GM18870 (cell line): ENCODE measurements at regions not wholly inside any gene's neighbourhood (a gene's known extent, or its start where the extent isn't known, plus 50 kb on each side); places are given as distances from the start of the nearest gene placed in this dataset.

ENCODE experiments used
- ATAC-seq: cut with Tn5 transposase; IDR thresholded peaks from one replicate; pipeline ENCODE4 v1.9.1; 2021; ENCODE audit warnings: moderate library complexity; ENCODE audit not compliant: unreplicated experiment

DNA sequence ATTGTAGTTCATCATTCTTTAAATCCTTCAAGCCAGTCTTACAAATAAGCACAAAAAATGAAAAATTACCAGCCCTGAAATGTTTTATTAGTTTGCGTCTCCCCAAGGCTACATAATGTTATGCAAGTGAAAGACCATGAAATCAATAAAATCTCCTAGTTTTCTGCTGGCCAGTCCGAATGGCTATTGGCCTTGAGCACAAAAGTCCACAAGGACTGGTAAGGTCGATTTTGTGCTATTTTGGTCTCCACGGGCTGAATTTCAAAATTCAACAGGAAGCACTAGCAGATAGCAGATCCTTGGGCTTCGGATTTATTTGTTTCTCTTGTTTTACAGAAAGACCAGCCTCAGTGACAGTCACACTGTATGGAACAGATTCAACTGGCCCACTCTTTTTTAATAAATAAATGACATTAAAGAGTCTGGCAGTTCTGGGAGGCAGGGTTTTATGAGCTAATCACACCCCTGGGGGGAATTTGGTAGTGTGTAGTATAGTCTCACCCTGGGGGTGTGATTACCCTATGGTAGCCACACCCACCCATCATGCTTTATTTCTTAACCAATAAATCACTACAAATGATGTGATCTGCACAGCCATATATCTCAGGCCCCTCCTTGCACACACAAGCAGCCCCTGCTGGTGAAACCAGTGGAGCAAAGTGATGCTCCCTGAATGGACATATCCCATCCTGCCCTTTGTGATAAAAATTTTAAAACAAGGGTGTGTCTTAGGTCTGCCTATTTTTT is 51.1 kb upstream of the TMEM33 start:
- ATAC-seq = no peak

DNA sequence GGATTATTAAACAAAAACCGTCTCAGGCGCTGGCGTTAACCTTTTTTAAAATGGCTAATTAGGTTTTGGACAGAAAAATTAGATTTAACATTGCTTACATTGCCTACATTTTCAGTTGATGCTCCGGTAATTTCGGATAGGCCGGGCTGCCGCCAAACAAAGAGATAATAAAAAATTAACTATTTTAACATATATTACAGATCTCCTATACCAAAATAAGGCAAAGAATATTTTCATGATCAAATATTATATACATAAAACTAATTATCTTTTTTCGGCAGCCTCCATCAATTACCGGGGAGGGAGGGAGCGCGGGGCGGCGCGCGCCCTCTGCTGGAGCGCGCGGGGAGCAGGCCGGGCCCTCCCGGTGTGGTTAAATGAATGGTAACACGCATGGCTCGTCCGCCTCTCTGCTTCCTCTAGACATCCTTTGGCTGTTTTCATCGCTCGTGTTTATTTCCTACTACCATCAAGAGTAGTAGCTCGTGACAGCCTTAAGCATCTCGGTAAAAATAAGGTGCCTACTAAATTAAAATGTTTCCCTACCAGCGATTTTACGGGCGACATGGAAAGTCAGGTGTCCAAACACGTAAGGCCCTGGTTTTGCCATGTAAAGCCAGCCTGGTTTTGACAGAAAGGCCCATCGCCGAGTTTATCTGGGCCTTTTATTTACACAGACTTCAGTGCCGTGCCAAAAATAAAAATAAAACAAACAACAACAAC is 52.4 kb upstream of the TMEM33 start:
- no peak for ATAC-seq

DNA sequence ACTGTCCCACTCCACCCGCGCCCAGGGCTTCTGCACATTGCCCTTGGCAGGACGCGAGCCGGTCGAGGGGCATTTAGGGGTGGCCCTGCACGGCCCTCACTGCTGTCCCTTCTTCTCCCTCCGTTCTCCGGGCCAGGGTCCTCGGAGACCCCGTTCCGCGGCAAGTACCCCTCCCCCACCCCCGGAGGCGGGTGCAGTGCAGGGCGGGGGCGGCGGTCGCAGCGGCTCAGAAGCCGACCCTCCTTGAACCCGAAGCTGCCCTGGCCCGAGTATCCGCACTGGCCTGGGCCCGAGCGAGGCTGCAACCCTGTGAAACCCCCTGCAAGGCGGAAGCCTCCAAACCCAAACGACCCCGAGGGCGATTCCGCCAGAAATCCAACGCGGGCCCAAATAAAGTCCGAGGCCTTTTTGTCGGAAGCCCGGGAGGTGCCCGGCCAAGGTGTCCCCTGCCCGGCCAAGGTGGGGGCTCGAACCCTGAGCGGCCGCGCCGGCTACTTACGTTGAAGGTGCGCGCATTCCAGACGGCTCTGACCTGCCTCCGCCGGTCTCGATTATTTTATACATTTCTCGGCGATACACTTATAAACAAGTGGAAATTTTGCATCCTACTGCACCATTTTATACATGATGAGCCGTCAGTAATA is 53.1 kb upstream of the TMEM33 start:
- ATAC-seq = no peak

DNA sequence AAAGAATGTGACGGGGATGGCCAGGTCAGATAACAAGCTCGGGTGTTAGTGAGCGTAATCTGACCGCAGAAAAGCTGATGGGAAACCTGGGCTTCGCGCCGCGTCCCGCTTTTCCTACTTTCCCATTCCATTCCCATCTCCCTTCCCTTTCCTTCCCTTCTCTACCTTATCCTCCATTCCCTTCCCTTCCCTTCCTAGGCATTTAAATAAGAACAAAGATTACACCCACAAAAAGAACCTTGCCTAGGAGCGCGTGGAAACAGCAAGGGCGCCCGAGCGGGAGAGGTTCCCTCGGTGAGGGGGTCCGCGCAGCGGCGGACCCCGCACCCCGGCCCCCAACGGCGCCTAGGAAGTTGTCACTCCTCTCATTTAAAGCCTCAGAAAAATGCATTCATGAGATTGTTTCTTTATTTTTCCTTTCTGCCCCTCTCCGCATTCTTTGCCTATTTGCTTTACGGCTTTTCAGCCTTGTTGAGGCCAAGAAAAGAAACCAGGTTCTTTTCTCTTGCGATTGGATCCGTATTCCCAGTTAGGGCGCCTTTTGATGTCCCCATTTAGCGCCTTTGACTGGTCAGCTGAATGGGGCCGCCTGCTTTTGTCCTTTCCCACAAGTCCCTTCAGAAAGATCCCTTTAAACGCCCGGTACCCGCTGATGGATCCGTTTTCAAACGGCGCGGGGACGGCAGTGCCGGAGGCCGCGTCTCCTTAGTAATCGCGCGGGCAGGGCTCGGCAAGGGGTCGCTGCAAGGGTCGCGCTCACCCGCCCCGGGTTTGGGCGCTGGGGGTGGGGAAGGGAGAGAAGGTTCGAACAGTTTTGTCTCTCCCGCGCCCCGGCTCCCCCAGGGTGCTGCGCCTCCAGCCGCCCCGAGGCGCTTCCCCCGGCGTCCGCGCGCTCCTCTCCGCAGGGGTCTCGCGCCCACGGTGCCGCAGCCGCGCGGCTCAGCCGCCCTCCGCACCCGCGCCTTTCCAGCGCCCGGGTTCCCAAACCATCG is 54.1 kb upstream of the TMEM33 start:
- no peak for ATAC-seq

DNA sequence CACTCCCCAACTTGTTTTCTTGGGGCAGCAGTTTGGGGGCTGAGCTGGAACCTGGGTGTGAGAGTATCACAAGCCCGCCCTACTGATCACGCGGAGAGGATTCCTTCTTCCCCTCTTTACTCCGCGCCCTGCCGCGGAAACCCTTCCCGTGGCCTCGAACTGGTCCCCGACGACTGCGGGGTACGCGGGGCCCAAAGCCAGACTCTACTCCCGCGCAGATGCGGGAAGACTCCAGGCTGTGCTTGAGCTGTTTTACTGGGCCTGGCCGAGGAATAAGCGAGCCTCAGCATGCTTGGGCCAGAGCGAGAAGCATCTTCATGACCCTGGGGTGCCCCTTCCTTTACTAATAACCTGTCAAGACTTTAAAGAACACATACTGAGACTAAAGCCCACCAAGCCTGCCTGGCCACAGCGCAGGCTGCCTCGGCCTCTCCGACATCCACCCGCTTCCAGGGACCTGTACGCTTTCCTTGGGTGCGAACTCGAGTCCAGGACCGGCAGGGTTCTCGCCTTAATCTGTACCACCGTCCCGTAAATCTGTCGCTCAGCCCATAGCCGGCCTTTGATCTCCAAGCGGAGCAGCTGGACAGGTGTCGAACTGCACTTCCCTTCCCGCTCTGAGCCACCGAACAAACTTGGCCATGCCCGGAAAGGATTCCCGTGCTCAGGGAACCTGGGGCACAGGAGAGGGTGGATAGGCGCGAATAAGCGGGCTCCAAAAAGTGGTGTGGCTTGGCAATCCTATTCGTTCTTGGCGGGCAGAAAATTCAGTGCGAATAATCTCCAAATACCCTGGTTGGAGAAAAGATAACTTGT is 55.0 kb upstream of the TMEM33 start:
- ATAC-seq = no peak

DNA sequence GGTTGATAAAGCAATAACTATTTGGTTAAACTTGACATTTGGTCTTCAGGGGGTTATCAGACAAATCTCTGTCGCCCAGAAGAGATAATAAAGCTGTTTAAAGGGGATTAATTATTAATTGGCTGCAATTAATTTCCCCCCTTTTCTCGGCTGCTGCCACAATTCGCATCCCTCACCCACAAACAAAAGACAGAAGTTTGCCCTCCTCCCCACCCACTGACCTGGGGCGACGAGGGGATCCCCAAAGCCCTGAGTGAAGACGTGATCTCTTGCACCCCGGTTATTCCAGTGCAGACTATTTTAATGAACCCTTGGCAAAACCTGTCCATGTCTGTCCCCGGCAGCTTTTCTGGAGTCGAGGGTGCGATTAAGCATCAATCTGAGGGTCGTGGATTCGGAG is 55.7 kb upstream of the TMEM33 start:
- no peak for ATAC-seq

DNA sequence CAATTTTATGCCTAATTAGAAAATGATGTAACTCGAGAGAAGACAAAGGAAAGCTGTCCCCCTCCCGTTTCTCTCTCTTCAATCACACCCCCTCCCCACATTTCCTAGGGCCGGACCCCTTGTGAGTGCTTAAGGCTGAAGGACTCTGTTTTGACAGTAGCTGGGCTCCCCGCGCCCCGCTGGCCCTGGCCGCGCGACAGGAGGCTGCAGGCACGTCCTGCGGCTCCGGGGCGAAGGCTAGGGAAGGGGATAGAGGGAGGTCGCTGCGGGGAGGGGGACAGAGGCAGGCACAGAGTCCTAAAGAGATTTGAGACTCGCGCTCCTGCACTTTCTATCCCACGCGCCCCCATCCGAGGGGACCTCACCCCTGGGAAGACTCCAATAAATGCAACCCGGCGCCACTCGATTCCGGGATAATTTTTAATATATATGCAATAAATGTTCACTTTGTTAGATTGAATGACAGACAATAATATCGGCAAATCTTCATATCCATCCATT is 56.2 kb upstream of the TMEM33 start:
- ATAC-seq = no peak

DNA sequence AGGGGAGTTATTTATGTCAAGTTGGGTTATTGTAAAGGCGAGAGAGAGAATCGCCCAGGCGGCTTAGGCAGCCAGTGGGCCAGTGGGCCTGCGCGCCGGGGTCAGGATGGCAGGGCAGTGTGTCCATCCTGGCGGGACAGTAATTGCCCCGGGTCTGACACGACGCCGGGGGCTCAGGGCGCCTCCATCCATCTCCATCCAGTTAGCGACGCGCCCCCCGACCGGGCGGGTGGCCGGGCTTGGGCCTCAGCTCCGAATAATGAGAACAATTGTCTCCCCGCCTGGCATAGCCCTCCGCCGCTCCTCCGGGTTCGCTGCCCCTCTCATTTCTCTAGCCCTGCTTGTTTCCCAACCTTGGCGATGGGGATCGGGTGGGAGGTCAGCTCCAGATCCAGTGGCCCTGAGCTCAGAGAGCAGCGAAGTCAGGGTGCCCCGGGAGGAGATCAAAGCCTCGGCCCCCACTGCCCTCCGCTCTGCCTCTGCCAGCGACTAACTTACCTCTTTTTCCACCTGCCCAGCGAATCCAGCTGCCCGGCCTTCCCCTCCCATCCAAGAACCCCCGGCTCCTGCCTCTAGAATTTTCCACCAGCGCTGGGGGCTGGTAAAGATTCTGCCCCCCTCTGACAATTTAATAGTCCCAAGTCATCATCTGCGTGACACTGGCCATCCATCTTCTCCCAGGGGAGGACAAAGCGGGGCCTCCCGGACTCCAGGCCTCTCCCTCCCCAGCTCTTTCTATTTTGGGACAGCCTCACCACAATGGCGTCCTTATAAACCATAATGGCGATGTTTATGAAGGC is 56.9 kb upstream of the TMEM33 start:
- ATAC-seq = no peak

DNA sequence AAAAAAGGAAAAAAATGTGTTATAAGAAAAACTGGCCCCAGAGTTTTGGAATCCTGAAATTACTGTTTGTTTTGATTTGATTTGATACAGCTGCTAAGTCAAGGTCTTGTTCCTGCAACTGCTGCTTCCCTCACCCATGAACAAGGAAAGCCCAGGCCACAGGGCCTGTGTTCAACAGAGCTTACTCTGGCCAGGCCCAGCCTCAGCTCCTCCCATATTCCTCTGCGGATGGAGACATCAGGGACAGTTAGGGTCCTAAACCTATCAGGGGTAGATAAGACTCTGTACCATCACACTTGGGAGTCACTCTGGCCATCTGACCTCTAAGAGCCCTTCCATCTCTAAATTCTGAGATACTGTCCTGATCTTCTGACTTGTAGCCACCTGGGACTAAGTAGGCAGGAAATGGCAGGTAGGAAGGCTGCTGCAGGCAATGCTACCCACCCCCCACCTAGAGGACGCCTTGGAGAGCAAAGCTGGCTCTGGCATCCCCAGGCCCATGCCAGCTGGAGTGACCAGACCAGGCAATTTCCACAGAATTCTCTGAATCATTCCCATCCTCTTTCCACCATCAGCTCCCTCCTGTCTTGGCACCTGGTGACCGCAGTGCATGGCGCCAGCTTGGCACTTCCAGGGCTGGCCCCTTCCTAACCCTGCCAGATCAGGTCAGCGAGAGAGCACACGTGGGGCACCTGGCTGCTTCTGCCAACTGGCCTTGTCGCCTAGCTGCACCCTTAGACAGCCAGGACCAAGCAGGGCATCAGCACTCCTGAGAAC is 58.0 kb upstream of the TMEM33 start:
- ATAC-seq = no peak

DNA sequence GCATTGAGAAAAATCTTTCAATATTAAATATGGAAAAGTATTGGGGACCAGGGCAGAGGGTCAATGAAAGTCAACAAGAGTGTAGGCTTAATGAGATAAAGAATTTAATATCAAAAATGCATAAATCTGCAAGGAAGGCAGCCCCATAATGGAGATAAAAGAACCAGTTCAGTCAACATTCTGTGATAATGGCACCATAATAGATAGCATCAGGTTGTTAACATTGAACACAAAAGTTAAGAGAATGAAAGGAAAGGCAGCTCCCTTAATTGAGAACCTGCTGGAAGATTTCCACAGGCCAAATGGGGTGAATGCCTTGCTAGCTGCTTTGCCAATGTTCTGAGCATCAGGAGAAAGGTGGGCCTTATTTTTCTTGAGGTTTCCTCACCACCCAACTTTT is 60.4 kb upstream of the TMEM33 start:
- no peak for ATAC-seq

DNA sequence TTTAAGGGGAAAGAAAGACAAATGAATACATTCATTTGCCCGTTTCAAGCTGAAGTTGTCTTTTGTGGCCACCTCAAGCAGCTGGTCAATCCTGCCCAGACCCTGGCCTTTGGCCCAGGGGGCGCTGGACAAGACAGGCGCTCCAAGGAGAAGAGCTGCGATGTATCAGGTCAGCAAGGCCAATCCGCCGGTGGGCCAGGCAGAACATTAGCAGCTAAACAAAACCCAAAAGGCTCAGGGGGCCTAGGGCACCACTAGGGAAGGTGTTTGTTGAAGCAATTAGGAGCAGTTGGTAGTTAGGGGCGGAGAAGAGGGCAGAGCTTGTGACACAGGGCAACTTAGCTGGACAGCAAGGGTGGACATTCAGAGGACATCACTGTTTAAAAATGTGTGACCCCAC is 60.8 kb upstream of the TMEM33 start:
- ATAC-seq = no peak

DNA sequence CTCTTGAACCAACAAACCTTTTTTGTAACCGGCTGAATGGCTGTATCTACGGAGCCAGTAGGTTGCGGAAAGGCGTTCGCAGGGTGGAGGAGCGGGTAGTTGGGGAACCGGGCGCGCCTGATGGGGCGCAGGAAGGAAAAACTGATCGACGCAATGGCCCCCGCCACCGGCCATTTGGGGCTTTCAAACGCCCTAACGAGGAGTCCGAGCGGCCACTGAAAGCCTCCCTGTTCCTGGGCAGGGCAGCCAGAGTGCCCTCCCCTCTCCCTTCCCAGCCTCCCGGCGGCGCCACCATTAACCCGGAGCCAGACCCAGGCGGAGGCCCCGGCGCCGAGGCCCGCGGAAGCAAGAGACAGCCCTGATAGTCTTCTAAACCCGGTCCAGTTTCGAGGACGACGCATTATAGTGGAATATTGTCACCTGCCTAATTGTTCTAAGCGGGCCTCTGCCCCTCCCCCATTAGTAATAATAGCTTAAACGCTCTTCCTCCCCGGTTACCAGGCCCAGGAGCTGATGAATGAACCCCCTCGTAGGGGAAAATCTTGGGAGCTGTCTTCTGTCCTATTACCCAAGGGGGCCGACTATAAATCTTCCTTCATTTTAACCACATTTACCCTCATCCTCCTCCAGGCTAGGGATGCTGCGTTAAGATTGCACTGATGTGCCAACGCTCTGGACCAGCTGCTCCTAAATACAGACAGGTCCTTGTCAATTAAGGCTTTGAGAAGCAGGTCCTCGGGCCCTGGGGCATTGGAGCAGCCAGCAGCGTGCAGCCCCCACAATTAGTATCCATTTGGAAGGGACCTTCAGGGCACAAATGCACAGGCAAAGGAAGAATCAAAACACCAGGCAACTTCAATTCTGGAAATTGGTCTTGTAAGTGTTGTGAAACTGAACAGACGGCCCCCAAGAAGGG is 61.6 kb upstream of the TMEM33 start:
- no peak for ATAC-seq

DNA sequence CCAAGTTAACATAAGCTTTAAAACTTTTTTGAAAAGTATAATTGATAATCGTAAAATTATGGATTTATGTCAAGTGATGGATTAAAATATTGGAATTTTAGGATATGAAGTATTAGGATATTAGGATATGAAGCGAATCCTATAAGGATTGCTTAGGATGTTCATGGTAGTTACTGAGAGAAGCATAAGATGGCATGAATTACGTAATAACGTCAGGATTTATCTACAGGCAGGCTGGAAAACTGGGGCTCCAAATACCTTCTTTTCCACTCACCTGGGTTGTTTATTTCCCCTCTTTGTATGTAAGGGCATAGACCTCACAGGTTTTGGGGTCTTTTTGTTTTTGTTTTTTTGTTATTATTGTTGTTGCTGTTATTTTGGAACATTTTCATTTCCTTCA is 65.2 kb upstream of the TMEM33 start:
- ATAC-seq = no peak

DNA sequence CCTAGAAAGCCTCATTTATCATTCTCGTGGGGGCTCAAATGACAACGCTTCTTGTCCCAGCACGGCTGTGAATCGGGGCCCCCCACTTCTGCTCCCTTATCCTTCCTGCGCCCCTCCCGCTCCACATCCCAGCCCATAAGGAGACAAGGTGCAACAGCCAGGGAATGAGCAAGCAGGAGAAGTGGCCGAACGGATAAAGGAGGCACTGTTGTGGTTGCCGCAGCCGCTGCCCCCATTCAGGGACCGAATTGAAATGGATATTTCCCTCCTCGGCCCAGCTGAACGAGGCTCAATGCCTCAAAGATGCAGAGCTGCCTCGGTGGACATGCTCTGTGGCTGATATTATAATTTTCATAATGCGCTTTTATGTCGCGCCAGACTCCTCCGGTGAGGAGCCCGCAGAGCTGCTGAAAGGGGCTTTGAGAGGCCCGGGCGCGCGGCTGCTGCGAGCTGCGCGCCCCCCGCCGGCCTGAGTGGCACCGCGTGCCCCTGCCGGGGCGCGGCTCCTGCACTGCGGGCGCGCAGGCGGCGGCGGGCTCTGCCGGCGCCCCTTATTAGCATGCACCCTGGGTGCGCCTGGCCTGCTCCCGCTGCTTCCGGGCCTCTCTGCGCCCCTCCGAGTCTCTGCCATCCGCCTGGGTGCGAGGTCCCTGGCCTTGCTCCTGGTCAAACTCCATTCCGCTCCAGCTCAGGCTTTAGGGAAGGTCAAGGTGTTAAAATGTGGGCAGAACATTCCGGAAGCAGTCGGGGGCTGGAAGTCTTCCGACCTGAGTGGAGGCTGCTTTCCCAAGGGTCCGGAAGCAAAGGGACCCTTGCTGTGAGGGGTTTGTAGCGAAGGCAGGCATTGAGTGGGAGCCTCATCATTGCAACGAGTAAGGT is 68.2 kb upstream of the TMEM33 start:
- no peak for ATAC-seq

DNA sequence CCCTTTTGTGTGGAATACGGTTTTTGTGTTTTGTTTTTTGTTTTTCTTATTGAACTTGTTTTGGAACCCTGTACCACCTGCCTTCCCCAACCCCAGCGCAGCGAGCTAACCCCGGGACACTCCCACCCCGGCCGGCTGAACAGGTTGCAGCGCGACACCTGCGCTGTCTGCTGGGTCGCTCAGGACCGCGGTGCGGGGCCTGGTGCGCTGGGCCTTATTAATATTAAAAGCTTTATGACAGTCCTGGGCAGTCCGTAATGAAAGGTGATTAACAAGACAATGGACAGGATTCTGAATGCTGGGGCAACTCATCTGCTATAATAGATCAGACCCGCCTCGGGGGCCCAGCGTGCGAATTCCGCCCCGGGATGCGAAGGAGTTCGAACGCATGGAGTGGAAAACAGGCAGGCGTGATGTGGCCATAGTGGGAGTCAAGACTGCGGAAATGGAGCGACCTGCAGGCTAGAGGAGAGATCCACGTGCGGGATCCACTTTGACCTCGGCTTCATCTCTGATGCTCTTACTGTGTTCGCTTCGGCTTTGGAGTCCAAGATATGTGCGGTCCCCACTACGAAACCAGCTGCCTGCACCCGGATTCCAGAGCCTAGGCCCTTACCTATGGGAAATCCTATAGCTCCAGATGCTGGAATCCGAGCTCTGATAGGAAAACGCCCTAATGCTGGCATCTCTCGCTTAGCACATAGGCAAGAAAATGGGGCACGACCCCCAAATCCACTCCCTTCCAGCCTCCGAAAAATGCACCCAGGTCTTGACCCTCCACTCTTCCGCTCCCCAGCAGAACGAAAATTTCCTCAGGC is 69.0 kb upstream of the TMEM33 start:
- no peak for ATAC-seq
